HL-60 (cell line): ENCODE measurements at regions not wholly inside any gene's neighbourhood (a gene's known extent, or its start where the extent isn't known, plus 50 kb on each side); places are given as distances from the start of the nearest gene placed in this dataset.
A peak's percentile ranks its signal among the peaks of the same experiment; 100 is the strongest.

ENCODE experiments used
- DNase-seq, 2 experiments: peaks; one replicate each; pipeline ENCODE4 v3.0.0-alpha.2; 2010 to 2020; ENCODE audit warnings: low read depth in 1 of 2, low spot score in 1 of 2
- H3K27ac ChIP-seq: fragments of 250-450 bp; sonication (Bioruptor Pico); replicated peaks from 2 replicates; pipeline ENCODE4 v1.5.1; 2020; ENCODE audit warnings: mild to moderate bottlenecking, moderate library complexity
- H3K27me3 ChIP-seq: fragments of 250-450 bp; sonication (Bioruptor Pico); 2 replicates; pipeline ENCODE4 v1.5.1; 2021; ENCODE audit warnings: mild to moderate bottlenecking, moderate library complexity; ENCODE audit not compliant: insufficient read depth, poor library complexity, severe bottlenecking
- H3K4me3 ChIP-seq: replicated peaks from 2 replicates; pipeline ENCODE4 v1.5.1; 2011; ENCODE audit warnings: mild to moderate bottlenecking, control low read depth, low read length; ENCODE audit not compliant: insufficient read depth
- CTCF ChIP-seq: IDR thresholded peaks from one replicate; pipeline ENCODE4 v1.5.1; 2011; ENCODE audit warnings: low read length, control low read depth, inconsistent platforms; ENCODE audit not compliant: insufficient read depth
- GABPA ChIP-seq: IDR thresholded peaks from 2 replicates; pipeline ENCODE4 v1.6.1; 2012; ENCODE audit warnings: low read depth
- POLR2AphosphoS5 ChIP-seq: IDR thresholded peaks from 2 replicates; pipeline ENCODE4 v1.6.1; 2012; ENCODE audit warnings: low read depth
- REST ChIP-seq: IDR thresholded peaks from 2 replicates; pipeline ENCODE4 v1.6.1; 2012; ENCODE audit warnings: low read depth; ENCODE audit not compliant: insufficient replicate concordance
- SPI1 ChIP-seq: IDR thresholded peaks from 2 replicates; pipeline ENCODE4 v1.6.1; 2012; ENCODE audit warnings: low read depth, mild to moderate bottlenecking, borderline replicate concordance

- no peaks in the 10 kb centered on the region for H3K27me3 ChIP-seq
- TF ChIP-seq SPI1 (no peak), GABPA (no peak), POLR2AphosphoS5 (no peak), CTCF (no peak), REST (no peak)
- no peak for DNase-seq
- H3K27ac ChIP-seq: no peak overlapping the region
- H3K4me3 ChIP-seq: no peak overlapping the region
These were observed 213.6 kb downstream of the RAB38 start for GRCh38 chr11:87961606-87962005.

- Histone ChIP-seq H3K27ac (no peak overlapping the region), H3K27me3 (no peaks in the 10 kb centered on the region), H3K4me3 (no peak overlapping the region)
- DNase-seq: no peak
- TF ChIP-seq GABPA (no peak), POLR2AphosphoS5 (no peak), REST (no peak), SPI1 (no peak), CTCF (no peak)
These were observed 217.3 kb downstream of the RAB38 start for GRCh38 chr11:87957961-87958360.

GRCh38 chr11:87954476-87954875 lies 220.8 kb downstream of the RAB38 start:
- peak in 1 of 2 experiments; percentile 7 for DNase-seq
- Histone ChIP-seq H3K4me3 (no peak overlapping the region), H3K27ac (no peak overlapping the region), H3K27me3 (no peaks in the 10 kb centered on the region)
- TF ChIP-seq SPI1 (peak; percentile 29; the same call in 1 of the 2 replicates), POLR2AphosphoS5 (no peak), CTCF (no peak), REST (no peak)
